Brain microvascular endothelial cell (primary cell): ENCODE measurements at regions not wholly inside any gene's neighbourhood (a gene's known extent, or its start where the extent isn't known, plus 50 kb on each side); places are given as distances from the start of the nearest gene placed in this dataset.

Source experiments
- DNase-seq: peaks from one replicate; pipeline ENCODE4 v3.0.0-alpha.2; 2020
- H3K27ac ChIP-seq: fragments of 250-450 bp; sonication (Bioruptor Pico); 2 replicates; pipeline ENCODE4 v1.5.1; 2020; ENCODE audit warnings: mild to moderate bottlenecking, moderate library complexity
- H3K27me3 ChIP-seq: fragments of 250-450 bp; sonication (Bioruptor Pico); replicated peaks from 2 replicates; pipeline ENCODE4 v1.5.1; 2020; ENCODE audit warnings: mild to moderate bottlenecking
- H3K36me3 ChIP-seq: fragments of 250-450 bp; sonication (Bioruptor Pico); replicated peaks from 2 replicates; pipeline ENCODE4 v1.5.1; 2020; ENCODE audit warnings: mild to moderate bottlenecking
- H3K4me3 ChIP-seq: 2 replicates; pipeline ENCODE4 v1.5.1; 2011; ENCODE audit warnings: low read depth, mild to moderate bottlenecking, control low read depth, low read length, moderate library complexity
- CTCF ChIP-seq: IDR thresholded peaks from 2 replicates; pipeline ENCODE4 v1.5.1; 2011; ENCODE audit warnings: low read depth, mild to moderate bottlenecking, moderate library complexity, low read length, control low read depth, inconsistent platforms; ENCODE audit errors: missing control alignments
- in situ Hi-C: cut with HindIII; loops from 2 replicates; pipeline ENCODE4 v1.10.0; 2017; ENCODE audit warnings: low sequenced_read_pairs, low pct_ligation_motif_present

GRCh38 chr9:82148426-82148810, 159.8 kb downstream of the SPATA31D1 start:
- Histone ChIP-seq H3K27me3 (no peaks in the 10 kb centered on the region), H3K4me3 (no peak overlapping the region), H3K27ac (no peak overlapping the region), H3K36me3 (no peaks in the 10 kb centered on the region)
- in situ Hi-C loops, result no loop called here
- no peak for DNase-seq
- no peak for TF ChIP-seq CTCF

- in situ Hi-C loops, result no loop called here
- TF ChIP-seq CTCF, result no peak
- H3K27ac ChIP-seq, result peak overlapping the region; percentile 34
- H3K27me3 ChIP-seq, result no peaks in the 10 kb centered on the region
- peak; percentile 67 for DNase-seq
- H3K36me3 ChIP-seq, result no peaks in the 10 kb centered on the region
- H3K4me3 ChIP-seq, result no peak overlapping the region
These were observed 160.4 kb downstream of the SPATA31D1 start for GRCh38 chr9:82148901-82149461.

- in situ Hi-C loops, result no loop called here
- no peak overlapping the region for H3K27ac ChIP-seq
These were observed 161.0 kb downstream of the SPATA31D1 start for GRCh38 chr9:82149501-82149946.

GRCh38 chr9:82152181-82152580, 163.6 kb downstream of the SPATA31D1 start:
- Histone ChIP-seq H3K4me3 (no peak overlapping the region), H3K27me3 (no peaks in the 10 kb centered on the region), H3K27ac (peak overlapping the region; percentile 74), H3K36me3 (no peaks in the 10 kb centered on the region)
- peak; percentile 61 for DNase-seq
- in situ Hi-C loops, result no loop called here
- no peak for TF ChIP-seq CTCF

More at GRCh38 chr9:82149501-82149946, 161.0 kb downstream of the SPATA31D1 start:
- Histone ChIP-seq H3K36me3 (no peaks in the 10 kb centered on the region), H3K4me3 (no peak overlapping the region), H3K27me3 (no peaks in the 10 kb centered on the region)
- TF ChIP-seq CTCF, result no peak
- DNase-seq, result no peak

GRCh38 chr9:82153032-82153431, 164.5 kb downstream of the SPATA31D1 start:
- no peaks in the 10 kb centered on the region for H3K36me3 ChIP-seq
- TF ChIP-seq CTCF, result no peak
- no peaks in the 10 kb centered on the region for H3K27me3 ChIP-seq
- in situ Hi-C loops, result no loop called here
- no peak for DNase-seq
- H3K4me3 ChIP-seq, result no peak overlapping the region
- peak overlapping the region; percentile 74 for H3K27ac ChIP-seq

- Histone ChIP-seq H3K36me3 (no peaks in the 10 kb centered on the region), H3K4me3 (no peak overlapping the region), H3K27ac (no peak overlapping the region), H3K27me3 (no peaks in the 10 kb centered on the region)
- DNase-seq, result no peak
- TF ChIP-seq CTCF, result no peak
- in situ Hi-C loops, result no loop called here
These were observed 166.0 kb downstream of the SPATA31D1 start for GRCh38 chr9:82154573-82154972.
